CD14-positive monocyte (primary cell): ENCODE measurements at regions not wholly inside any gene's neighbourhood (a gene's known extent, or its start where the extent isn't known, plus 50 kb on each side); places are given as distances from the start of the nearest gene placed in this dataset.
"Not testable (repeated sequence)": the region's sequence is repeated elsewhere in the genome, so short reads cannot be mapped to it uniquely, and the experiment has no call there.

ENCODE experiments used
- DNase-seq, 3 donors: peaks; one replicate each; pipeline ENCODE4 v3.0.0-alpha.2; 2011 to 2022
- H2AFZ ChIP-seq: 2 replicates; pipeline ENCODE4 v1.6.0; 2012; ENCODE audit warnings: mild to moderate bottlenecking, low read depth, low read length, inconsistent platforms; ENCODE audit not compliant: insufficient read depth, poor library complexity, severe bottlenecking
- H3K27ac ChIP-seq, 2 donors: 1 replicate in 1 of 2; 2 replicates in 1 of 2; pipeline ENCODE4 v1.5.1; 2012 to 2013; ENCODE audit warnings: low read length in 2 of 2, control low read depth in 1 of 2, inconsistent platforms in 1 of 2, low read depth in 1 of 2, mild to moderate bottlenecking in 1 of 2
- H3K27me3 ChIP-seq, 2 donors: one replicate each; pipeline versions ENCODE4 v1.6.0 to v1.6.1; 2011 to 2013; ENCODE audit warnings: low read length in 2 of 2; ENCODE audit not compliant: control insufficient read depth in 2 of 2, insufficient read depth in 2 of 2
- H3K36me3 ChIP-seq, 2 donors: replicated peaks in 1 of 2; 1 replicate in 1 of 2; 2 replicates in 1 of 2; pipeline versions ENCODE4 v1.5.1 to v1.6.1; 2012 to 2013; ENCODE audit warnings: low read length in 2 of 2, control low read depth in 1 of 2, inconsistent platforms in 1 of 2, mild to moderate bottlenecking in 1 of 2; ENCODE audit not compliant: insufficient read depth in 2 of 2, control insufficient read depth in 1 of 2
- H3K4me1 ChIP-seq, 2 donors: 1 replicate in 1 of 2; 2 replicates in 1 of 2; pipeline versions ENCODE4 v1.5.1 to v1.6.1; 2012 to 2013; ENCODE audit warnings: low read length in 2 of 2, control low read depth in 1 of 2, inconsistent platforms in 1 of 2, mild to moderate bottlenecking in 1 of 2, moderate library complexity in 1 of 2; ENCODE audit not compliant: insufficient read depth in 2 of 2, control insufficient read depth in 1 of 2
- H3K4me2 ChIP-seq: replicated peaks from 2 replicates; pipeline ENCODE3; 2012; ENCODE audit warnings: low read length, moderate library complexity, mild to moderate bottlenecking; ENCODE audit not compliant: poor library complexity, severe bottlenecking; ENCODE audit errors: extremely low read depth
- H3K4me3 ChIP-seq, 3 experiments: fragments of 200-600 bp in 1 of 3; sonication (generic) in 1 of 3; replicated peaks in 1 of 3; 1 replicate in 2 of 3; 2 replicates in 1 of 3; pipeline ENCODE4 v1.5.1; 2011 to 2013; ENCODE audit warnings: low read length in 3 of 3, mild to moderate bottlenecking in 3 of 3, control low read depth in 2 of 3, low read depth in 2 of 3, inconsistent platforms in 1 of 3, moderate library complexity in 1 of 3
- H3K79me2 ChIP-seq: 2 replicates; pipeline ENCODE4 v1.6.0; 2012; ENCODE audit warnings: mild to moderate bottlenecking, control low read depth, inconsistent platforms, low read length, moderate library complexity; ENCODE audit not compliant: insufficient read depth
- H3K9ac ChIP-seq: 2 replicates; pipeline ENCODE4 v1.6.0; 2017; ENCODE audit warnings: low read length, mild to moderate bottlenecking; ENCODE audit not compliant: insufficient read depth, poor library complexity, severe bottlenecking
- H3K9me3 ChIP-seq, 2 donors: replicated peaks in 1 of 2; 1 replicate in 1 of 2; 2 replicates in 1 of 2; pipeline versions ENCODE4 v1.5.1 to v1.6.1; 2012 to 2013; ENCODE audit warnings: low read length in 2 of 2, control low read depth in 1 of 2; ENCODE audit not compliant: control insufficient read depth in 1 of 2, insufficient read depth in 1 of 2
- H4K20me1 ChIP-seq: 2 replicates; pipeline ENCODE4 v1.6.0; 2012; ENCODE audit warnings: mild to moderate bottlenecking, low read length, control low read depth, moderate library complexity; ENCODE audit not compliant: insufficient read depth
- H3K27ac Mint-ChIP-seq, 7 donors: one replicate each; pipeline ENCODE4 v1.8.0; 2020; ENCODE audit warnings: mild to moderate bottlenecking in 7 of 7, mixed read lengths in 7 of 7, moderate library complexity in 6 of 7, inconsistent platforms in 2 of 7
- H3K27me3 Mint-ChIP-seq, 3 donors: one replicate each; pipeline ENCODE4 v1.8.0; 2021 to 2022; ENCODE audit warnings: low read depth in 3 of 3, mild to moderate bottlenecking in 3 of 3, mixed read lengths in 3 of 3, moderate library complexity in 3 of 3, inconsistent platforms in 1 of 3
- H3K36me3 Mint-ChIP-seq, 2 donors: one replicate each; pipeline ENCODE4 v1.8.0; 2020; ENCODE audit warnings: mixed read lengths in 2 of 2, inconsistent platforms in 1 of 2, mild to moderate bottlenecking in 1 of 2
- H3K4me1 Mint-ChIP-seq: one replicate; pipeline ENCODE4 v1.8.0; 2020; ENCODE audit warnings: mild to moderate bottlenecking, mixed read lengths
- H3K4me3 Mint-ChIP-seq, 2 donors: one replicate each; pipeline ENCODE4 v1.8.0; 2020; ENCODE audit warnings: mild to moderate bottlenecking in 2 of 2, mixed read lengths in 2 of 2, moderate library complexity in 1 of 2
- H3K9me3 Mint-ChIP-seq, 7 donors: one replicate each; pipeline ENCODE4 v1.8.0; 2020 to 2022; ENCODE audit warnings: mixed read lengths in 7 of 7, mild to moderate bottlenecking in 6 of 7, moderate library complexity in 6 of 7, inconsistent platforms in 2 of 7
- WGBS: methylation state at CpG from one replicate; pipeline ENCODE4 v1.1.5; 2013; ENCODE audit warnings: missing lambda C conversion rate; ENCODE audit not compliant: insufficient coverage; 5-methylcytosine and 5-hydroxymethylcytosine counted together
- intact Hi-C, 2 donors: fragments of 100-400 bp; cut with micrococcal nuclease; formaldehyde crosslinking; loops; one replicate each; pipeline versions ENCODE4 v1.15.0 to v1.15.1; 2023
- TF ChIP-seq, protein P1 (sequence below): fragments of 200-600 bp; IDR thresholded peaks from one replicate; pipeline ENCODE4 v1.8.0; 2022; ENCODE audit warnings: antibody characterized with exemption, mild to moderate bottlenecking

DNA sequence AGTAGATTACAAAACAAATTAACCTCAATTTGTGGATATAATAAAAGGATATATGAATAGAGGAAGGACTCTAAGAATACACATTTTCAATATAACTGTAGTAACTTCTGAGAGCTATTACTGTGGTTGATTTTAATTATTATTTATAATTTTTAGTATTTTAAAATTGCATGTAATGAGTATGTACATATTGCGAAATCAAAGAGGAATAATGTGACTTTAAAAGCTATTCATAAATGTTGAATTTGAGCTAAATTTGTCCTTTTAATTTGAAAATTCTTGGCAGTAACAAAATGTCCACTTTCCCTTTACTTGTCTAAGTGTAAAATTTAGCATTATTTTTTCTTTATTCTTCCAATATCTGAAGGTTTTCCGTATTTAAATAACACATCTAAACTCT, 750.6 kb upstream of the PCDH15 start:
- TF ChIP-seq, protein P1, sequence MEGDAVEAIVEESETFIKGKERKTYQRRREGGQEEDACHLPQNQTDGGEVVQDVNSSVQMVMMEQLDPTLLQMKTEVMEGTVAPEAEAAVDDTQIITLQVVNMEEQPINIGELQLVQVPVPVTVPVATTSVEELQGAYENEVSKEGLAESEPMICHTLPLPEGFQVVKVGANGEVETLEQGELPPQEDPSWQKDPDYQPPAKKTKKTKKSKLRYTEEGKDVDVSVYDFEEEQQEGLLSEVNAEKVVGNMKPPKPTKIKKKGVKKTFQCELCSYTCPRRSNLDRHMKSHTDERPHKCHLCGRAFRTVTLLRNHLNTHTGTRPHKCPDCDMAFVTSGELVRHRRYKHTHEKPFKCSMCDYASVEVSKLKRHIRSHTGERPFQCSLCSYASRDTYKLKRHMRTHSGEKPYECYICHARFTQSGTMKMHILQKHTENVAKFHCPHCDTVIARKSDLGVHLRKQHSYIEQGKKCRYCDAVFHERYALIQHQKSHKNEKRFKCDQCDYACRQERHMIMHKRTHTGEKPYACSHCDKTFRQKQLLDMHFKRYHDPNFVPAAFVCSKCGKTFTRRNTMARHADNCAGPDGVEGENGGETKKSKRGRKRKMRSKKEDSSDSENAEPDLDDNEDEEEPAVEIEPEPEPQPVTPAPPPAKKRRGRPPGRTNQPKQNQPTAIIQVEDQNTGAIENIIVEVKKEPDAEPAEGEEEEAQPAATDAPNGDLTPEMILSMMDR: no peak
- no peak overlapping the region for H3K4me2 ChIP-seq
- intact Hi-C loops: no loop called here

DNA sequence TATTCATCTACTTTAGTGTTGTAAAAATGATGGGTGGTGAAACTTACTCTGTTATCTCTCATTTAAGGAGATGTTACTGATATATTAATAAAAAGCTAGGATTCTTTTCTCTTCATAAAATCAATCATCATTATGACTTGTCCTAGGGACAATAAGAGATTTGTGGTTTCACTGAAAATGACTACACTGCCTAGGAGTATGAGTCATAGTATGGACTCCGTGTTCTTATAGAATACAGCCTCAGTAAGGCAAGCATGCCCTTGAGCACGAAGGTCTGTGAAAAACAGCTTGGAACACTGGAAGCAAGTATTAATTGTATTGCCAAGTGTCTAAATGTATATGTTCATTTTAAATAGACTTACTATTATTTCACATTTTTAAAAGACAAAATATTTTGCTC, 749.2 kb upstream of the PCDH15 start:
- Histone ChIP-seq H3K4me2 (no peak overlapping the region), H3K4me1 (no peaks in the 10 kb centered on the region), H4K20me1 (no peaks in the 10 kb centered on the region), H3K36me3 (no peaks in the 10 kb centered on the region), H2AFZ (no peak overlapping the region), H3K27ac (no peak overlapping the region), H3K9ac (no peak overlapping the region), H3K9me3 (no peaks in the 10 kb centered on the region), H3K27me3 (no peaks in the 10 kb centered on the region), H3K4me3 (no peak overlapping the region), H3K79me2 (no peaks in the 10 kb centered on the region)
- no CpG with 5 or more reads among the region's 2 CpGs for WGBS
- Mint-ChIP-seq H3K27ac (no peak overlapping the region), H3K27me3 (no peaks in the 10 kb centered on the region), H3K36me3 (no peaks in the 10 kb centered on the region), H3K9me3 (peaks cover 0 to 3% (median 0%) of the 10 kb centered on the region in 7 donors), H3K4me1 (no peaks in the 10 kb centered on the region), H3K4me3 (no peak overlapping the region)
- no peak for DNase-seq
- intact Hi-C loops: no loop called here
- TF ChIP-seq, protein P1: no peak

More for the DNA sequence above, 750.6 kb upstream of the PCDH15 start:
- Mint-ChIP-seq H3K4me1 (no peaks in the 10 kb centered on the region), H3K9me3 (peaks cover 0 to 2% (median 0%) of the 10 kb centered on the region in 7 donors), H3K27me3 (no peaks in the 10 kb centered on the region), H3K4me3 (no peak overlapping the region), H3K36me3 (no peaks in the 10 kb centered on the region), H3K27ac (no peak overlapping the region)
- Histone ChIP-seq H3K4me3 (no peak overlapping the region), H4K20me1 (no peaks in the 10 kb centered on the region), H3K9me3 (no peaks in the 10 kb centered on the region), H3K36me3 (no peaks in the 10 kb centered on the region), H3K27ac (no peak overlapping the region), H3K4me1 (no peaks in the 10 kb centered on the region), H3K79me2 (no peaks in the 10 kb centered on the region), H3K27me3 (no peaks in the 10 kb centered on the region), H2AFZ (no peak overlapping the region), H3K9ac (no peak overlapping the region)
- DNase-seq: no peak
- WGBS: 100% methylated on average over 1 of the region's 2 CpGs

DNA sequence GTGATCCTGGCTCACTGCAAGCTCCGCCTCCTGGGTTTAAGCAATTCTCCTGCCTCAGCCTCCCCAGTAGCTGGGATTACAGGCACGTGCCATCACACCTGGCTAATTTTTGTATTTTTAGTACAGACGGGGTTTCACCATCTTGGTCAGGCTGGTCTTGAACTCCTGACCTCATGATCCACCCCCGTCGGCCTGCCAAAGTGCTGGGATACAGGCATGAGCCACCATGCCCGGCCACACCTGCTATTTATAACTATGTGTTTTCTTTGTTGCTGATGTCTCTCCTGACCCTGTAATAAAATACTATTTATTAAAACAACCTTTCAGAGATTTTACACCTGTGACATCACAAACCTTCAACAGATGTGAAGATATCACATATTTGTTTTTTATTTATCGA, 736.5 kb upstream of the PCDH15 start:
- H3K36me3 Mint-ChIP-seq, H3K79me2 ChIP-seq, H3K36me3 ChIP-seq, DNase-seq, H3K27me3 ChIP-seq, H3K9me3 Mint-ChIP-seq, H3K4me2 ChIP-seq, H4K20me1 ChIP-seq, intact Hi-C loops, H2AFZ ChIP-seq, H3K4me1 Mint-ChIP-seq, H3K27ac ChIP-seq, H3K4me1 ChIP-seq, H3K4me3 ChIP-seq, H3K9ac ChIP-seq, H3K27me3 Mint-ChIP-seq, H3K27ac Mint-ChIP-seq, H3K4me3 Mint-ChIP-seq: not testable (repeated sequence)
- H3K9me3 ChIP-seq: peaks cover 9 to 11% of the 10 kb centered on the region in 2 donors
- WGBS: 86% methylated on average over 1 of the region's 7 CpGs
